NCI-H128 (cell line): ENCODE measurements at regions not wholly inside any gene's neighbourhood (a gene's known extent, or its start where the extent isn't known, plus 50 kb on each side); places are given as distances from the start of the nearest gene placed in this dataset.

Experiments used
- DNase-seq: peaks from one replicate; lab custom pipeline; 2025; ENCODE audit not compliant: unreplicated experiment; lab: John Stamatoyannopoulos, UW

DNA sequence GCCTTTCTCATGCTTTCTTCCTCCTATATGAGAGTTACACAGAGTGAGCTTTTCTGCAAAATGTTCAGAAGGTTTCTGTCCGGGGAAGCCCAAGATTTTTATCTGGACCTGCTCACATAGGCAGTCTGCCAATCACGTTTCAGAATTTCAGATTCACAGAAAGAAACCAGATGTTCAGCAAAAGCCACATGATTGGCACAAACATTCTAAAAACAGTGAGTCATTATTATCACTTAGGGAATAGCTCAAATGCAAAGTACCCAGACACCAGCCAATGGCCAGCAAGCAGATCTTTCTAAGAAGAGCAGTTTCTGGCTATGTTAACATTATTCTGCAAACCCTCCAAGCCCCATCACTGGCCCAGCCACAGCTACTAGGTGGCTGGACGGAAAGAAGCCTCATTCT, 1558.5 kb upstream of the TMEM132C start:
- DNase-seq = no peak

DNA sequence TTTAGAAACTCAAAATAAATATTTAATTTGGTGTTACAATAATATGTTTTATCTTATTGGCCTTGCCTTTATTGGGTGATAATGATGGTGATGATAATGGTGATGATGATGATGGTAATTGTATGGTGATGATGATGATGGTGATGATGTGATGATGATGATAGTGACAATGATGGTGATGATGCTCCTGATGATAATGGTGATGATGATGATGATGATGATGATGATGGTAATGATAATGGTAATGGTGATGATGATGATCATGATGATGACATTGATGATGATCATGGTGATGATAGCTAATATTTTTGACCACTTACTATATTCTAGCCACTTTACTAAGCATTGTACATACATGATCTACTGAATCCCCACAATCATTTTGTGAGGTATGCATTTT, 1548.6 kb upstream of the TMEM132C start:
- no peak for DNase-seq

DNA sequence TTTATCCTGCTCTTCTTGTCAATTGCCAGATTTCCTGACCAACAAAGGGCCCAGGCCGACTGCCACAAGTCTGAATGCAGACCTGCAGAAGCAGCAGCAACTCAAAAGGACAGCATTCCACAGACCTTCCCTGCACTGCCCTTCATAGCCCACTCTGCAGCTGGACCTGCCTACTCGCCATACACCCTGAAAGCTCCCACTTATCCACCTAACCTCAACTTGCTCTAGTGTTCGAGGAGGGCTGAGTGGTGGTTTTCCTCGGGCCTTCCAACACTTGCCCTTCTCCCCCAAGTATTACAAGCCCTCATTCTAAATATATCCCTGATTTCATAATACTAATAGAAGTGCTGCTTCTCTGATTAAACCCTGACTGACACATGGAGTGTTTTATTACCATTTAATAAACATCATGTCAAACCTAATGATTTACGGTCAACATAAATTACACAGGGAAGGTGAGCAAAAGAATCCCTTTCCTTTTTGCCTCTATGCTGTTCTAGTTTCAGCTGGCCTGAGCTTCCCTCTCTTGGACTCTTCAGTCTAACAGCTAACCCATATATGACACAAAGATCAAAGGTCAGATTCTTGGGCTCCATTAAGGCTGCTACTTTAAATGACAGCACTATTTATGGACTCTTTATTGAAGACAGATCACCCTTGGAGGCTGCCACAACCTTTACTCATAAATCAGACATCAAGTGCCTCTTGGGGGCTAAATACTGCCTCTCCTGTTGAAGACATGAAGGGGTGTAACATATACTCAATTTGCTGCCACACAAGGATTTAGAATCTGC, 1546.9 kb upstream of the TMEM132C start:
- no peak for DNase-seq

DNA sequence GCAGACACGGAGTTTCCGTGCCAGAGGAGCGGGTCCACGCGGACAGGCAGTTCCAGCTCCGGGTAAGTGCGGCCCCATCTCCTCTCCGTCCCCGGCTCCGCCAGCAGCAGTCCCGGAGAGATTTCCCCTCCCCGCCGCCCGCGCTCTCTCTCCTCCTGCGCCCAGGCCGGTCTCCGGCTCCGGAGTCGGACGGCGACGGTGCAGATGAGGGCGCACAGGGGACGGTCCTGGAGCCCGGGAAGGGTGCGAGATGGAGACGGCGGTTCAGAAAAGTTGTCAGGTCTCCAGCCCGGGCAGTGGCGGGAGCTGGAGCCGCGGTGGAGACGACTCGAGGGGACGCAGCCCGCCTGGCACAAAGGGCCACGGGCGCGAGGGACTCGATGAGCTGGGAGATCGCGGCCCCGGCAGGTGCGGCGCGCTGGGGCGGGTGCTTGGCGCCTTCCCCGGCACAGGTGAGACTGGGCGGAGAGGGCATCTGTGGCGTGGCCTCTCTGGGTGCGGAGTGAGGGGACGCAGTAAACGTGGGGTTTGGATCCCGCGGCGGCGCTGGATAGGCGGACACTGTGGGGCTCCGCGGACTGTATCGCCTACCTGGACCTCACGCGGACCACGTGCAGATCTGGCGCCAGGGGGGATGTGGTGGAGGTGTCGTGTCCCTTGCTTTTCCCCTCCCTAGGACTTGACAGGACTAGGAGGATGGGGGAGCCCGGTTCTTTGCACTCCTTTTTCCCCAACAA, 1540.3 kb upstream of the TMEM132C start:
- DNase-seq = no peak

DNA sequence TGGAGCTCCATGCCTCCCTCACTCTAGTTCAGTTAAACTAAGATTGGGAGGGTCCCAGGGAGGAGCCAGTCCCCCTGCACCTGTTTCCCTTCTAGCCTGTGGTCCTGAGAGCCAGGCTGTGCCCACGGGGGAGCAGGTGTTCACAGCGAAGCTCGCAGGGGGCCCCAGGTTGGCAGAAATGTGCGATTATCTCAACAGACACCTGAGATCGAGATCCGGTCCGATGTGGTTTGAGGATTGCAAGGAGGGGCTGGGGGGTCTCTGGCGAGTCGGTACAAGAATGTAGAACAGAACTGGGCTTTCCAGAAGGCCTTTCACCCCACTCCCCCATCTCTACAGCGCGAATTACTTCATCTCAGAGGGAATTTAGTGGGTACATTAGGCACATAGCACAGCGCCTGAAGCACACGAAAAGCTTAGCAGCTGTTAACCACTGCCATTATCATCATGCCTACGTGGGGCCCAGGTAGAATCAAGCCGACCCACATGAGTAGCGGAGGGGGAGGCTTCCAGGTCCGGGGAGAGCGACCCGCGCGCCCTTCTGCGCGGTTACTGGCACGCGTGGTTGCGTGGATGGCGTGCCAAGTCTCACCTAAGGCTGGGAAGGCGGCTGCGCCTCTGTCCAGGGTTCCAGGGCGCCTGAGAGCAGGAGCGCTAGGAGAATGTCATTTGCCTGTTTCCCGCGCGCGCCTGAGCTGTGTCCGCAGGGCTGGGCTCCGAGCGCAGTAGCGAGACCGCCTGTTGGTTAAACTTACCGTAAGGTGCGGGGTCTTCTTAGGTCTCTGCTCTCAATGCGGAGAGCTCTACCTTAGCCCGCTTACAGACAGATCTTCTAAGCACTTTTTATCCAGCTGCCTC, 1539.5 kb upstream of the TMEM132C start:
- no peak for DNase-seq

- no peak for DNase-seq
These were observed 1532.7 kb upstream of the TMEM132C start for GRCh38 chr12:126734296-126734695.

- DNase-seq = no peak
These were observed 1532.3 kb upstream of the TMEM132C start for GRCh38 chr12:126734710-126735109.

GRCh38 chr12:126741536-126742240, 1525.3 kb upstream of the TMEM132C start:
- DNase-seq = no peak

DNA sequence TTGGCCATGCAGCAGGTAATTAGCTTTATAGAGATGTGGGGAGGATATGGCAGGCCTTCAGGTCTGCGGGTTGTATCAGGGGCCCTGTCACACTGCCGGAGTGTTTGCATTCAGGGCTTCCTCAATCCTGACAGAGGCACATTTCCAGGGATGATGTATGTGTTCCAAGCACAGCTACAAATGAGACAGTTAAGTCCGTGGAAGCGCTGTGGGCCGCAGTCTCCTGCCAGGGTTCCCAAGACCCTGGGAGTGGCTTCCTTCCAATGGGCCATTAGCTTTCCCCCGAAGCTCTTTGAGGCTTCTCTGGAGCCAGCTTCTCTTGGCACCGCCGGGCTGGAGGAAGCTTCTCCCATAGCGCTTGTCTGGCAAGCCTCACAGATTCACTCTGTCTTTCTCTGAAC, 1524.7 kb upstream of the TMEM132C start:
- no peak for DNase-seq

DNA sequence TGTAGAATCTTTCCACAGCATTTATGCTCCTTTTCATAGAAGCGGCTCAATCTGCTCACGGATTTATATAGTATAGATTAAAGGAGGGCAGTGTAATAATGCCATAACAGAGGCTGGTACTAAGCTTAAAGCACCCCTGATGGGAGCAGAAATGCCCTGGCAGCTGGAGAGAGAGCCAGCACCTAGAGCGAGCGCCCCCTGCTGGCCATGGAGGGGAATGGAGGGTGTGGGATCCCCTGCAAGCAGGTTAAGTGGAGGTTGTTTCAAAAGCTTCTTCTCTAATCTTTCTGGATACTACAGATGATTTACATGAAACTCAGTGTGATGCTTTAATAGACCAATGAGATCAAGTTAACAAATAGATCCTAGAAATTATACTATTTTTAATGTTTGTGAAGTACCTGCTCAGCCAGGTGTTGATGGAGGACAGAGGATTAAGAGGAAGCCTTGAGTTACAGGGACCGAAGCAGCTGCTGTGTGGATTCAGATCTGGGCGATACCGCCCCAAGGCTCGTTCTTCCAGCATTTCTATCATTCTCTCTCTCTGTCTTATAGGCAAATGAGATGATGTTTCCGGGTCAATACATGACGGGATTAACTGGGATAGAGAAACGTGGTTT, 1519.3 kb upstream of the TMEM132C start:
- no peak for DNase-seq

- DNase-seq = no peak
These were observed 1514.9 kb upstream of the TMEM132C start for GRCh38 chr12:126752021-126752420.

DNA sequence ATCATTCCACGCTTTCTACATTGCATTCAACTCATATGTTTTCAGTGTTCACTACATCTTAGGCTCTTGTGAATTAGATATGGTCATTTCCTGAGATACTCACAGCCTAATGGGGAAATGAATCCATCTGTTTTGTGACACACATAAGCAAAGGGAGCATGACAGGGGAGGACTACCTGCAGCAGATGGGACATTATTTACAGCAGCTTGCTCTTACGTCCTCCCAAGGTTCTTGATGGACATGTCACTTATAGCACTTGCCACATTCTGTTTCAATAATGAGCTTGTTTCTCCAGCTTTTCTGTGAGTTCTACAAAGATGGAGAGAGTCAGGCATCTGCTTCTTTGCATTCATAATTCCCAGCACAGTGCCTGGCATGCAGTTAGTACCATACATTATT, 1509.6 kb upstream of the TMEM132C start:
- DNase-seq = no peak

DNA sequence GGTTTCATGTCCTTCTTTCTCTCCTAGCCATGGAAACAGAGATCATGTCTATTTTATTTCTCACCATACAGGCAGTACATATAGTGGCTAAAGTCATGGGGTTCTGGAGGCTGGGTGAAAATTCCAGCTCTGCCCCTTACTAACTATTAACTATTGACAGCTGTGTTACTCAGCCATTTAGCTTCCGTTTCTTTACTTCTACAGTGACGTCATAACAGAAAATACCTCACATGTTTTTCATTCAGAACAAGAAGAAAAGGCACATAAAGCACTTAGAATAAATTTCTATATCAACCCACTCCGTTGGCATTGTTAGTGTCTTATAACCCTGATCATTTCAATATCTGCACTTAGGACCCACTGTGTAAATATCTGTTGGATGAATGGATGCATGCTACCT, 1506.9 kb upstream of the TMEM132C start:
- DNase-seq = no peak

DNA sequence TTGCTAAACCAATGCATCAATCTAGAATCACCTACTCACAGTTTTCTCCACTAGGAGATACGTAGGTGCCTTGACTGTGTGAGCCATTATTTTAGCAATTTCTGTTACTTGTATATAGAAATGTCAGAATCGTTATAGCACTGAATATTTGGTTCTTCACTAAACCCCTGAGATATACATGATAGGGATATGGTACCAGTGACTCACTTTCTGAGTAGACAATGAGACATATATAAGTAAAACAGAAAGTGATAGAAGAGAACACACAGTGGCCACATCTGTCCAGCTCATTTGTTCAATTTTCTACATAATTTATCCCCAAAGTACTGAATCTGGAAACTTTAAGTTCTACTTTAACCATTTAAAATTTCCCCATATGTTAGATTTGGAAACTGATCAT, 1505.5 kb upstream of the TMEM132C start:
- no peak for DNase-seq

GRCh38 chr12:126762150-126762549, 1504.8 kb upstream of the TMEM132C start:
- DNase-seq = no peak

- DNase-seq = no peak
These were observed 1503.6 kb upstream of the TMEM132C start for GRCh38 chr12:126763359-126763758.

- DNase-seq = no peak
These were observed 1499.6 kb upstream of the TMEM132C start for GRCh38 chr12:126767334-126767733.

GRCh38 chr12:126768517-126768916, 1498.5 kb upstream of the TMEM132C start:
- no peak for DNase-seq

GRCh38 chr12:126770188-126770587, 1496.8 kb upstream of the TMEM132C start:
- no peak for DNase-seq

- DNase-seq = no peak
These were observed 1494.7 kb upstream of the TMEM132C start for GRCh38 chr12:126772171-126772864.
